GM12878 (cell line): ENCODE measurements at regions not wholly inside any gene's neighbourhood (a gene's known extent, or its start where the extent isn't known, plus 50 kb on each side); places are given as distances from the start of the nearest gene placed in this dataset.

Source experiments
- ATAC-seq: fragments of 200-7000 bp; cut with Tn5 transposase; 3 replicates; pipeline ENCODE4 v1.9.1; 2020; ENCODE audit warnings: mild to moderate bottlenecking, moderate library complexity
- BruUV-seq: library from RNA; stranded (reverse); fragments of 400-500 nt; replicated peaks from 2 replicates; lab custom pipeline; 2021; lab: Mats Ljungman, UMichigan
- CTCF ChIA-PET: fragments of 300-600 bp; sonication (Branson Sonifier 250); formaldehyde crosslinking; extraction: SDS; loops from one replicate; lab custom pipeline; 2021; ENCODE audit warnings: inconsistent platforms; lab: Yijun Ruan, JAX
- POLR2A ChIA-PET: fragments of 350-600 bp; formaldehyde crosslinking; extraction: SDS; loops from one replicate; lab custom pipeline; 2021; ENCODE audit warnings: inconsistent platforms; lab: Charles Lee
- RAD21 ChIA-PET: fragments of 300-600 bp; sonication (Branson Sonifier 250); formaldehyde crosslinking; loops from one replicate; lab custom pipeline; 2023; ENCODE audit warnings: antibody characterized with exemption; ENCODE audit not compliant: unreplicated experiment; lab: Charles Lee
- SMC1A ChIA-PET: fragments of 300-600 bp; sonication (Branson Sonifier 250); formaldehyde crosslinking; loops from one replicate; lab custom pipeline; 2023; ENCODE audit not compliant: unreplicated experiment, uncharacterized antibody; lab: Charles Lee
- DNase-seq: peaks from one replicate; pipeline ENCODE4 v3.0.0-alpha.2; 2011; ENCODE audit warnings: low read depth, low spot score
- FAIRE-seq: peaks from 3 replicates; lab custom pipeline; 2011; peaks lifted over from hg19 to GRCh38; lab: Jason Lieb, UNC
- H2AFZ ChIP-seq: 2 replicates; pipeline ENCODE4 v1.6.0; 2011; ENCODE audit warnings: low read depth, low read length, control low read depth; ENCODE audit not compliant: control insufficient read depth
- H3K27ac ChIP-seq: 2 replicates; pipeline ENCODE4 v1.5.1; 2011; ENCODE audit warnings: control low read depth; ENCODE audit not compliant: control insufficient read depth, insufficient read depth
- H3K27me3 ChIP-seq, 2 experiments: replicated peaks in 1 of 2; 2 replicates each; pipeline versions ENCODE4 v1.6.0 to v1.6.1; 2011; ENCODE audit warnings: low read length in 1 of 2; ENCODE audit not compliant: control insufficient read depth in 2 of 2, insufficient read depth in 2 of 2
- H3K36me3 ChIP-seq, 2 experiments: 2 replicates each; pipeline ENCODE4 v1.5.1; 2011; ENCODE audit warnings: low read length in 1 of 2; ENCODE audit not compliant: control insufficient read depth in 2 of 2, insufficient read depth in 2 of 2
- H3K4me1 ChIP-seq: 2 replicates; pipeline ENCODE4 v1.6.1; 2011; ENCODE audit warnings: mild to moderate bottlenecking, low read length, moderate library complexity, mixed read lengths; ENCODE audit not compliant: control insufficient read depth, insufficient read depth
- H3K4me2 ChIP-seq: 2 replicates; pipeline ENCODE4 v1.6.0; 2011; ENCODE audit warnings: control low read depth; ENCODE audit not compliant: control insufficient read depth, insufficient read depth
- H3K4me3 ChIP-seq: fragments of 200-600 bp; sonication (generic); 2 replicates; pipeline ENCODE4 v1.5.1; 2016
- H3K79me2 ChIP-seq: 2 replicates; pipeline ENCODE4 v1.6.0; 2011; ENCODE audit warnings: low read length; ENCODE audit not compliant: control insufficient read depth, insufficient read depth
- H3K9ac ChIP-seq: 2 replicates; pipeline ENCODE4 v1.8.0; 2011; ENCODE audit warnings: low read length, control low read depth, mixed read lengths; ENCODE audit not compliant: control insufficient read depth, insufficient read depth
- H3K9me3 ChIP-seq: replicated peaks from 3 replicates; pipeline ENCODE4 v1.5.1; 2011; ENCODE audit warnings: mild to moderate bottlenecking, low read length; ENCODE audit not compliant: control insufficient read depth, insufficient read depth
- H4K20me1 ChIP-seq: 2 replicates; pipeline ENCODE4 v1.6.0; 2011; ENCODE audit not compliant: control insufficient read depth, insufficient read depth
- CUX1 ChIP-seq: IDR thresholded peaks from 2 replicates; pipeline ENCODE4 v1.6.1; 2012; ENCODE audit warnings: improper control_type of control experiment, low read depth, low read length; ENCODE audit not compliant: insufficient replicate concordance
- JUNB ChIP-seq: IDR thresholded peaks from 2 replicates; pipeline ENCODE4 v1.6.1; 2016; ENCODE audit warnings: antibody characterized with exemption, mild to moderate bottlenecking
- KAT2A ChIP-seq: conservative IDR thresholded peaks from 2 replicates; pipeline ENCODE4 v1.6.1; 2011; ENCODE audit warnings: low read depth, low read length; ENCODE audit not compliant: control insufficient read depth
- LARP7 ChIP-seq: fragments of 450-650 bp; IDR thresholded peaks from 2 replicates; pipeline ENCODE4 v1.6.1; 2017; ENCODE audit warnings: mild to moderate bottlenecking
- MTA2 ChIP-seq: fragments of 450-650 bp; IDR thresholded peaks from 2 replicates; pipeline ENCODE4 v1.6.1; 2016; ENCODE audit warnings: low read depth, mild to moderate bottlenecking, moderate library complexity
- MYC ChIP-seq: IDR thresholded peaks from 2 replicates; pipeline ENCODE4 v1.6.1; 2011; ENCODE audit warnings: mild to moderate bottlenecking, low read length, moderate library complexity, inconsistent platforms; ENCODE audit not compliant: insufficient read depth, insufficient replicate concordance, insufficient read length, severe bottlenecking
- PML ChIP-seq: IDR thresholded peaks from 2 replicates; pipeline ENCODE4 v1.6.1; 2012; ENCODE audit warnings: low read length, inconsistent platforms
- POLR2AphosphoS2 ChIP-seq: IDR thresholded peaks from 2 replicates; pipeline ENCODE4 v1.6.1; 2011; ENCODE audit warnings: low read depth, mild to moderate bottlenecking, low read length, improper control_type of control experiment, moderate library complexity
- REST ChIP-seq: IDR thresholded peaks from 2 replicates; pipeline ENCODE4 v1.6.1; 2012; ENCODE audit warnings: mild to moderate bottlenecking, low read depth, low read length
- SMC3 ChIP-seq: IDR thresholded peaks from 2 replicates; pipeline ENCODE4 v1.6.1; 2011; ENCODE audit warnings: low read length, improper control_type of control experiment, borderline replicate concordance
- STAT3 ChIP-seq: IDR thresholded peaks from 2 replicates; pipeline ENCODE4 v1.6.1; 2011; ENCODE audit warnings: low read depth, low read length, improper control_type of control experiment
- TCF7 ChIP-seq: IDR thresholded peaks from 2 replicates; pipeline ENCODE4 v1.6.1; 2014; ENCODE audit warnings: antibody characterized with exemption, borderline replicate concordance
- YY1 ChIP-seq: IDR thresholded peaks from 2 replicates; pipeline ENCODE4 v1.6.1; 2011; ENCODE audit warnings: low read depth, mild to moderate bottlenecking, low read length
- WGBS: methylation state at CpG from one replicate; pipeline ENCODE4 v1.1.6; 2016; ENCODE audit warnings: low lambda C conversion rate; ENCODE audit not compliant: insufficient replicate concordance, insufficient coverage; ENCODE audit errors: missing lambda C conversion rate; 5-methylcytosine and 5-hydroxymethylcytosine counted together
- in situ Hi-C: fragments of 300-500 bp; cut with MboI; formaldehyde crosslinking; loops from 9 replicates; pipeline ENCODE4 v1.14.3; 2018; ENCODE audit warnings: mixed read lengths
- intact Hi-C: fragments of 100-400 bp; cut with micrococcal nuclease; formaldehyde crosslinking; loops from one replicate; pipeline ENCODE4 v1.14.2; 2022; ENCODE audit not compliant: unreplicated experiment
- TF ChIP-seq, protein P1 (sequence below): fragments of 450-650 bp; IDR thresholded peaks from 2 replicates; pipeline ENCODE4 v1.6.1; 2018; ENCODE audit warnings: borderline replicate concordance, mild to moderate bottlenecking; ENCODE audit not compliant: partially characterized antibody

- intact Hi-C loops (no loop called here), in situ Hi-C loops (no loop called here)
- Histone ChIP-seq H4K20me1 (no peaks in the 10 kb centered on the region), H3K36me3 (no peaks in the 10 kb centered on the region), H3K9ac (no peak overlapping the region), H3K4me3 (no peak overlapping the region), H3K79me2 (no peaks in the 10 kb centered on the region), H3K4me1 (no peaks in the 10 kb centered on the region), H2AFZ (no peak overlapping the region), H3K9me3 (no peaks in the 10 kb centered on the region), H3K27ac (no peak overlapping the region), H3K4me2 (no peak overlapping the region), H3K27me3 (no peaks in the 10 kb centered on the region)
- CTCF ChIA-PET = no interaction called here
- BruUV-seq = no TSS peak
- RAD21 ChIA-PET = no interaction called here
- ATAC-seq (no peak), FAIRE-seq (no peak), DNase-seq (no peak)
- 57% methylated on average over 5 of the region's 5 CpGs for WGBS
- POLR2A ChIA-PET = no interaction called here
- SMC1A ChIA-PET = no interaction called here
- no peak for TF ChIP-seq POLR2AphosphoS2
- no peak for TF ChIP-seq REST
- TF ChIP-seq, protein P1, sequence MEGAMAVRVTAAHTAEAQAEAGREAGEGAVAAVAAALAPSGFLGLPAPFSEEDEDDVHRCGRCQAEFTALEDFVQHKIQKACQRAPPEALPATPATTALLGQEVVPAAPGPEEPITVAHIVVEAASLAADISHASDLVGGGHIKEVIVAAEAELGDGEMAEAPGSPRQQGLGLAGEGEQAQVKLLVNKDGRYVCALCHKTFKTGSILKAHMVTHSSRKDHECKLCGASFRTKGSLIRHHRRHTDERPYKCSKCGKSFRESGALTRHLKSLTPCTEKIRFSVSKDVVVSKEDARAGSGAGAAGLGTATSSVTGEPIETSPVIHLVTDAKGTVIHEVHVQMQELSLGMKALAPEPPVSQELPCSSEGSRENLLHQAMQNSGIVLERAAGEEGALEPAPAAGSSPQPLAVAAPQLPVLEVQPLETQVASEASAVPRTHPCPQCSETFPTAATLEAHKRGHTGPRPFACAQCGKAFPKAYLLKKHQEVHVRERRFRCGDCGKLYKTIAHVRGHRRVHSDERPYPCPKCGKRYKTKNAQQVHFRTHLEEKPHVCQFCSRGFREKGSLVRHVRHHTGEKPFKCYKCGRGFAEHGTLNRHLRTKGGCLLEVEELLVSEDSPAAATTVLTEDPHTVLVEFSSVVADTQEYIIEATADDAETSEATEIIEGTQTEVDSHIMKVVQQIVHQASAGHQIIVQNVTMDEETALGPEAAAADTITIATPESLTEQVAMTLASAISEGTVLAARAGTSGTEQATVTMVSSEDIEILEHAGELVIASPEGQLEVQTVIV = no peak
- TF ChIP-seq CUX1 = no peak
- TF ChIP-seq YY1 = no peak
- TF ChIP-seq MTA2 = no peak
- TF ChIP-seq MYC = no peak
- TF ChIP-seq STAT3 = no peak
- TF ChIP-seq PML = no peak
- no peak for TF ChIP-seq JUNB
- no peak for TF ChIP-seq TCF7
- no peak for TF ChIP-seq SMC3
- no peak for TF ChIP-seq KAT2A
- no peak for TF ChIP-seq LARP7
Observed at GRCh38 chr14:98074111-98074510, 1197.9 kb downstream of the BCL11B start.
